WTC11 (cell line): ENCODE measurements at regions not wholly inside any gene's neighbourhood (a gene's known extent, or its start where the extent isn't known, plus 50 kb on each side); places are given as distances from the start of the nearest gene placed in this dataset.

Experiments
- ATAC-seq: fragments of 200-7000 bp; cut with Tn5 transposase; 2 replicates; pipeline ENCODE4 v1.10.0; 2021; ENCODE audit warnings: mild to moderate bottlenecking, moderate library complexity
- CTCF ChIA-PET: fragments of 300-600 bp; sonication (Branson Sonifier 250); formaldehyde crosslinking; loops from one replicate; lab custom pipeline; 2021; ENCODE audit warnings: antibody characterized with exemption; lab: Charles Lee
- POLR2A ChIA-PET: fragments of 350-600 bp; sonication (Branson Sonifier 250); formaldehyde crosslinking; loops from one replicate; lab custom pipeline; 2021; ENCODE audit warnings: antibody characterized with exemption; lab: Charles Lee
- DNase-seq: peaks from one replicate; pipeline ENCODE4 v3.0.0; 2021; ENCODE audit warnings: low spot score
- H3K27ac Mint-ChIP-seq: 2 replicates; pipeline ENCODE4 v1.8.0; 2021; ENCODE audit warnings: mixed read lengths
- H3K27me3 Mint-ChIP-seq: 2 replicates; pipeline ENCODE4 v1.8.0; 2021; ENCODE audit warnings: low read depth, mild to moderate bottlenecking, moderate library complexity, mixed read lengths
- H3K36me3 Mint-ChIP-seq: 2 replicates; pipeline ENCODE4 v1.8.0; 2021; ENCODE audit warnings: mixed read lengths
- H3K4me1 Mint-ChIP-seq: 2 replicates; pipeline ENCODE4 v1.8.0; 2022; ENCODE audit warnings: mixed read lengths
- H3K4me3 Mint-ChIP-seq: 2 replicates; pipeline ENCODE4 v1.8.0; 2021; ENCODE audit warnings: mild to moderate bottlenecking, moderate library complexity, mixed read lengths
- H3K9me3 Mint-ChIP-seq: 2 replicates; pipeline ENCODE4 v1.8.0; 2021; ENCODE audit warnings: mixed read lengths
- ATF3 ChIP-seq: sonication (generic); formaldehyde crosslinking; conservative IDR thresholded peaks from 2 replicates; pipeline ENCODE4 v1.8.1; 2022; ENCODE audit warnings: mild to moderate bottlenecking, missing genetic modification reagents
- CREM ChIP-seq: sonication (generic); formaldehyde crosslinking; IDR thresholded peaks from 2 replicates; pipeline ENCODE4 v1.8.1; 2022; ENCODE audit warnings: mild to moderate bottlenecking, missing genetic modification reagents, moderate library complexity
- ERG ChIP-seq: fragments of 250-450 bp; sonication (Bioruptor Pico); IDR thresholded peaks from 2 replicates; pipeline ENCODE4 v1.8.0; 2021; ENCODE audit warnings: mild to moderate bottlenecking
- FOXK1 ChIP-seq: sonication (generic); formaldehyde crosslinking; IDR thresholded peaks from 2 replicates; pipeline ENCODE4 v1.8.0; 2022; ENCODE audit warnings: mild to moderate bottlenecking, moderate library complexity, missing genetic modification reagents
- IRF2 ChIP-seq: sonication (generic); formaldehyde crosslinking; IDR thresholded peaks from 2 replicates; pipeline ENCODE4 v1.8.0; 2022; ENCODE audit warnings: low read depth, missing genetic modification reagents, borderline replicate concordance
- JUN ChIP-seq: sonication (generic); formaldehyde crosslinking; IDR thresholded peaks from 2 replicates; pipeline ENCODE4 v1.8.0; 2023; ENCODE audit warnings: mild to moderate bottlenecking, missing genetic modification reagents
- KAT7 ChIP-seq: sonication (generic); formaldehyde crosslinking; IDR thresholded peaks from 2 replicates; pipeline ENCODE4 v1.8.1; 2023; ENCODE audit warnings: missing genetic modification reagents, mild to moderate bottlenecking, borderline replicate concordance
- MLX ChIP-seq: sonication (generic); formaldehyde crosslinking; IDR thresholded peaks from 2 replicates; pipeline ENCODE4 v1.8.1; 2023; ENCODE audit warnings: mild to moderate bottlenecking, missing genetic modification reagents, moderate library complexity
- NFE2L1 ChIP-seq: sonication (generic); formaldehyde crosslinking; IDR thresholded peaks from 2 replicates; pipeline ENCODE4 v1.8.1; 2023; ENCODE audit warnings: missing genetic modification reagents
- NFYB ChIP-seq: sonication (generic); formaldehyde crosslinking; conservative IDR thresholded peaks from 2 replicates; pipeline ENCODE4 v1.8.0; 2022; ENCODE audit warnings: low read depth, missing genetic modification reagents
- NR1H2 ChIP-seq: sonication (generic); formaldehyde crosslinking; IDR thresholded peaks from 2 replicates; pipeline ENCODE4 v1.9.0; 2021; ENCODE audit warnings: mild to moderate bottlenecking, moderate library complexity, missing genetic modification reagents
- NR2C2 ChIP-seq: sonication (generic); formaldehyde crosslinking; IDR thresholded peaks from 2 replicates; pipeline ENCODE4 v1.8.0; 2022; ENCODE audit warnings: mild to moderate bottlenecking, missing genetic modification reagents
- OVOL2 ChIP-seq: fragments of 250-450 bp; sonication (Bioruptor Pico); IDR thresholded peaks from 2 replicates; pipeline ENCODE4 v1.9.0; 2021; ENCODE audit warnings: mild to moderate bottlenecking, borderline replicate concordance
- PRRX2 ChIP-seq: fragments of 250-450 bp; sonication (Bioruptor Pico); IDR thresholded peaks from 2 replicates; pipeline ENCODE4 v1.8.0; 2021; ENCODE audit warnings: mild to moderate bottlenecking
- RELA ChIP-seq: sonication (generic); formaldehyde crosslinking; IDR thresholded peaks from 2 replicates; pipeline ENCODE4 v1.8.1; 2022; ENCODE audit warnings: missing genetic modification reagents, mild to moderate bottlenecking, borderline replicate concordance
- SP1 ChIP-seq: sonication (generic); formaldehyde crosslinking; conservative IDR thresholded peaks from 2 replicates; pipeline ENCODE4 v1.8.1; 2022; ENCODE audit warnings: missing genetic modification reagents
- USF1 ChIP-seq: sonication (generic); formaldehyde crosslinking; IDR thresholded peaks from 2 replicates; pipeline ENCODE4 v1.8.0; 2022; ENCODE audit warnings: mild to moderate bottlenecking, missing genetic modification reagents
- ZNF219 ChIP-seq: sonication (generic); formaldehyde crosslinking; IDR thresholded peaks from 2 replicates; pipeline ENCODE4 v1.8.0; 2023; ENCODE audit warnings: missing genetic modification reagents, mild to moderate bottlenecking, borderline replicate concordance
- ZNF263 ChIP-seq: sonication (generic); formaldehyde crosslinking; IDR thresholded peaks from 2 replicates; pipeline ENCODE4 v1.8.1; 2022; ENCODE audit warnings: low read depth, mild to moderate bottlenecking, moderate library complexity, missing genetic modification reagents
- ZNF416 ChIP-seq: fragments of 250-450 bp; sonication (Bioruptor Pico); IDR thresholded peaks from 2 replicates; pipeline ENCODE4 v1.9.0; 2021; ENCODE audit warnings: mild to moderate bottlenecking, inconsistent platforms
- ZNF423 ChIP-seq: fragments of 250-450 bp; sonication (Bioruptor Pico); IDR thresholded peaks from 2 replicates; pipeline ENCODE4 v2.1.2; 2022; ENCODE audit warnings: mild to moderate bottlenecking, moderate library complexity
- TF ChIP-seq, protein P1 (sequence below): sonication (generic); formaldehyde crosslinking; IDR thresholded peaks from 2 replicates; pipeline ENCODE4 v1.8.1; 2022; ENCODE audit warnings: low read depth, mild to moderate bottlenecking, moderate library complexity, missing genetic modification reagents, borderline replicate concordance
- TF ChIP-seq, protein P2 (sequence below): sonication (generic); formaldehyde crosslinking; IDR thresholded peaks from 2 replicates; pipeline ENCODE4 v1.8.0; 2022; ENCODE audit warnings: mild to moderate bottlenecking, missing genetic modification reagents
- TF ChIP-seq, protein P3 (sequence below): sonication (generic); formaldehyde crosslinking; IDR thresholded peaks from 2 replicates; pipeline ENCODE4 v1.8.1; 2023; ENCODE audit warnings: mild to moderate bottlenecking, missing genetic modification reagents, borderline replicate concordance

DNA sequence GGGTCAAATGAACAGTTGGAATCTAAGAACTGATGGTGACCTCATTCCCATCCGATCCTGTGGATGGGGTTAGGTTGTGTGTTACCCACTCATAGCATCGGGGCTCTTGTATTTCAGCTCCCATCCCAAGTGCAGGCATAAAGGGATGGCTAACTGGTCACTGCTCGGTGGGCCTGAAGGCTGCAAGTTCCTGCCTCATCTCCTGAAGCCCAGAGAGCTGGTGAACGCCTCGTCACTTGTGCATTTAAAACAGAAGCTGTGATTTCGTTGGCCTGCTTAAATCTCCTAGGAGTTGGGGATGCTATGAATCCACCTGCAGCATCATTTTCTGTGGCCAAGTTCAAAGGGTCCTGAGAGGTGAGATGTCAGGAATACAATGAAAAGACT is 477.0 kb downstream of the TBC1D22A start:
- no peak for ATAC-seq
- no peak for DNase-seq
- H3K4me3 Mint-ChIP-seq: no peak overlapping the region
- H3K4me1 Mint-ChIP-seq: no peaks in the 10 kb centered on the region
- peaks cover 14% of the 10 kb centered on the region for H3K36me3 Mint-ChIP-seq
- POLR2A ChIA-PET: interaction anchor here (0.5 kb wide), 1 partner anchor 508 kb away, joined by 4 read pairs; no protein-coding TSS in a partner anchor
- H3K9me3 Mint-ChIP-seq: peaks cover 36% of the 10 kb centered on the region
- CTCF ChIA-PET: no interaction called here
- no peak for TF ChIP-seq NR2C2
- TF ChIP-seq IRF2 (CRISPR knock-in tag): no peak
- TF ChIP-seq OVOL2 (CRISPR knock-in tag): no peak
- TF ChIP-seq, protein P1, sequence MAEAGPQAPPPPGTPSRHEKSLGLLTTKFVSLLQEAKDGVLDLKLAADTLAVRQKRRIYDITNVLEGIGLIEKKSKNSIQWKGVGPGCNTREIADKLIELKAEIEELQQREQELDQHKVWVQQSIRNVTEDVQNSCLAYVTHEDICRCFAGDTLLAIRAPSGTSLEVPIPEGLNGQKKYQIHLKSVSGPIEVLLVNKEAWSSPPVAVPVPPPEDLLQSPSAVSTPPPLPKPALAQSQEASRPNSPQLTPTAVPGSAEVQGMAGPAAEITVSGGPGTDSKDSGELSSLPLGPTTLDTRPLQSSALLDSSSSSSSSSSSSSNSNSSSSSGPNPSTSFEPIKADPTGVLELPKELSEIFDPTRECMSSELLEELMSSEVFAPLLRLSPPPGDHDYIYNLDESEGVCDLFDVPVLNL (CRISPR knock-in tag): no peak
- no peak for TF ChIP-seq NFE2L1
- TF ChIP-seq, protein P2, sequence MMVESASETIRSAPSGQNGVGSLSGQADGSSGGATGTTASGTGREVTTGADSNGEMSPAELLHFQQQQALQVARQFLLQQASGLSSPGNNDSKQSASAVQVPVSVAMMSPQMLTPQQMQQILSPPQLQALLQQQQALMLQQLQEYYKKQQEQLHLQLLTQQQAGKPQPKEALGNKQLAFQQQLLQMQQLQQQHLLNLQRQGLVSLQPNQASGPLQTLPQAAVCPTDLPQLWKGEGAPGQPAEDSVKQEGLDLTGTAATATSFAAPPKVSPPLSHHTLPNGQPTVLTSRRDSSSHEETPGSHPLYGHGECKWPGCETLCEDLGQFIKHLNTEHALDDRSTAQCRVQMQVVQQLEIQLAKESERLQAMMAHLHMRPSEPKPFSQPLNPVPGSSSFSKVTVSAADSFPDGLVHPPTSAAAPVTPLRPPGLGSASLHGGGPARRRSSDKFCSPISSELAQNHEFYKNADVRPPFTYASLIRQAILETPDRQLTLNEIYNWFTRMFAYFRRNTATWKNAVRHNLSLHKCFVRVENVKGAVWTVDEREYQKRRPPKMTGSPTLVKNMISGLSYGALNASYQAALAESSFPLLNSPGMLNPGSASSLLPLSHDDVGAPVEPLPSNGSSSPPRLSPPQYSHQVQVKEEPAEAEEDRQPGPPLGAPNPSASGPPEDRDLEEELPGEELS: no peak
- TF ChIP-seq NFYB (CRISPR knock-in tag): no peak
- no peak for TF ChIP-seq KAT7
- no peak for TF ChIP-seq USF1 (CRISPR knock-in tag)
- no peak for TF ChIP-seq SP1 (CRISPR knock-in tag)
- no peak for TF ChIP-seq ZNF423 (CRISPR knock-in tag)
- no peak for TF ChIP-seq ATF3 (CRISPR knock-in tag)
- TF ChIP-seq ZNF263 (CRISPR knock-in tag): no peak
- peaks cover 9% of the 10 kb centered on the region for H3K27me3 Mint-ChIP-seq
- no peak overlapping the region for H3K27ac Mint-ChIP-seq

DNA sequence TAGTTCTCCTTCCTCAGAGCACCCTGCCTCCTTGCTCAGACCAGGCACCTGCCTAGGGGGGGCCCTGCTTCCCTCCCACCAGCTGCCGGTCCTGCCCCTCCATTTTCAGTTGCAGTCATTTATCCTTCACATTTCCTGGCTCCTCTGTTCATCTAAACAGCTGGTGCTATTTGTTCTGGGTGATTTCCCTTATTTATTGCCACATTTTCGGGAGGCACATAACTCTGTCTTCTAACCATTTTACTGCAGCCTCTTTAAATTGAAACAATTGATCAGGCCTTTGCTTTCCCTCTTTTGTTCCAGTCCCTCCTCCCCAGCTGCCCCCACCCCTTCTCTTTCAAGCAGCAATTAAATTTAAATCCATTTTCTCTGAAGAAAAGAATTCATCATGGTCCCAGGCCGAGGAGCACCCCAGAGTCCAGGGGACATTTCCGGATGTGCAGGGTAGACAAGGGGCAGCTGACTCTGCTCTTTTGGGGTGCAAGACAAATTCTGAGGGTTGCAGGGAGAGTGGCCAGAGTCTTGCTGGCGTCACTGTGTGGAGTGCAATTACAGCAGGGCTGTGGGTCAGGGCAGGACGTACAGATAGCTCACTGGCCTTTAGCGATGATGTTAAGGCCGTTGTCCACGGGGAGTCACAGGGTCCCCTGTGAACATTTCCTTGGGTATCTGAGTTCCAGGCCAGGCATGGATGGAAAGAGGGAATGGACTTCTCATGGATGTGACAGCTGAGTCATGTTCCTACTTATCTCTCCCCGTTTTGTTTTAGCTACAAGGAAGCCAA is 476.4 kb downstream of the TBC1D22A start:
- no peaks in the 10 kb centered on the region for H3K4me1 Mint-ChIP-seq
- peaks cover 5% of the 10 kb centered on the region for H3K27me3 Mint-ChIP-seq
- ChIA-PET POLR2A (interaction anchor here (0.5 kb wide), 1 partner anchor 509 kb away, joined by 4 read pairs; no protein-coding TSS in a partner anchor), CTCF (no interaction called here)
- H3K9me3 Mint-ChIP-seq: peaks cover 30% of the 10 kb centered on the region
- H3K27ac Mint-ChIP-seq: no peak overlapping the region
- DNase-seq (no peak), ATAC-seq (no peak)
- H3K36me3 Mint-ChIP-seq: peaks cover 15% of the 10 kb centered on the region; the same call in 1 of the 2 replicates
- no peak overlapping the region for H3K4me3 Mint-ChIP-seq
- TF ChIP-seq ZNF219: no peak
- no peak for TF ChIP-seq NR1H2 (CRISPR knock-in tag)
- TF ChIP-seq, protein P3, sequence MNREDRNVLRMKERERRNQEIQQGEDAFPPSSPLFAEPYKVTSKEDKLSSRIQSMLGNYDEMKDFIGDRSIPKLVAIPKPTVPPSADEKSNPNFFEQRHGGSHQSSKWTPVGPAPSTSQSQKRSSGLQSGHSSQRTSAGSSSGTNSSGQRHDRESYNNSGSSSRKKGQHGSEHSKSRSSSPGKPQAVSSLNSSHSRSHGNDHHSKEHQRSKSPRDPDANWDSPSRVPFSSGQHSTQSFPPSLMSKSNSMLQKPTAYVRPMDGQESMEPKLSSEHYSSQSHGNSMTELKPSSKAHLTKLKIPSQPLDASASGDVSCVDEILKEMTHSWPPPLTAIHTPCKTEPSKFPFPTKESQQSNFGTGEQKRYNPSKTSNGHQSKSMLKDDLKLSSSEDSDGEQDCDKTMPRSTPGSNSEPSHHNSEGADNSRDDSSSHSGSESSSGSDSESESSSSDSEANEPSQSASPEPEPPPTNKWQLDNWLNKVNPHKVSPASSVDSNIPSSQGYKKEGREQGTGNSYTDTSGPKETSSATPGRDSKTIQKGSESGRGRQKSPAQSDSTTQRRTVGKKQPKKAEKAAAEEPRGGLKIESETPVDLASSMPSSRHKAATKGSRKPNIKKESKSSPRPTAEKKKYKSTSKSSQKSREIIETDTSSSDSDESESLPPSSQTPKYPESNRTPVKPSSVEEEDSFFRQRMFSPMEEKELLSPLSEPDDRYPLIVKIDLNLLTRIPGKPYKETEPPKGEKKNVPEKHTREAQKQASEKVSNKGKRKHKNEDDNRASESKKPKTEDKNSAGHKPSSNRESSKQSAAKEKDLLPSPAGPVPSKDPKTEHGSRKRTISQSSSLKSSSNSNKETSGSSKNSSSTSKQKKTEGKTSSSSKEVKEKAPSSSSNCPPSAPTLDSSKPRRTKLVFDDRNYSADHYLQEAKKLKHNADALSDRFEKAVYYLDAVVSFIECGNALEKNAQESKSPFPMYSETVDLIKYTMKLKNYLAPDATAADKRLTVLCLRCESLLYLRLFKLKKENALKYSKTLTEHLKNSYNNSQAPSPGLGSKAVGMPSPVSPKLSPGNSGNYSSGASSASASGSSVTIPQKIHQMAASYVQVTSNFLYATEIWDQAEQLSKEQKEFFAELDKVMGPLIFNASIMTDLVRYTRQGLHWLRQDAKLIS (CRISPR knock-in tag): no peak
- TF ChIP-seq MLX (CRISPR knock-in tag): no peak
- TF ChIP-seq, protein P1 (CRISPR knock-in tag): no peak
- TF ChIP-seq JUN: no peak
- TF ChIP-seq RELA: no peak
- TF ChIP-seq ERG (CRISPR knock-in tag): no peak
- TF ChIP-seq FOXK1: no peak
- TF ChIP-seq PRRX2 (CRISPR knock-in tag): no peak
- TF ChIP-seq ZNF416 (CRISPR knock-in tag): no peak
- no peak for TF ChIP-seq CREM (CRISPR knock-in tag)
